ENCODE measurements at regions not wholly inside any gene's neighbourhood (a gene's known extent, or its start where the extent isn't known, plus 50 kb on each side); places are given as distances from the start of the nearest gene placed in this dataset.

- no peak for TF ChIP-seq RAD21 (conservative IDR thresholded peaks at IDR 0.05 in 1 of 2, IDR thresholded peaks at IDR 0.05 in 1 of 2)
- no peak for TF ChIP-seq REST (IDR thresholded peaks at IDR 0.05)
- no peak for TF ChIP-seq POLR2A (IDR thresholded peaks at IDR 0.05; ENCODE audit: low read length)
- TF ChIP-seq POLR2AphosphoS2 (conservative IDR thresholded peaks at IDR 0.05; ENCODE audit: low read length) = no peak
- no peak for TF ChIP-seq NR3C1 (IDR thresholded peaks at IDR 0.05)
Measured at GRCh38 chr9:20208226-20208625, 414.1 kb downstream of the MLLT3 start.
